ENCODE measurements at regions not wholly inside any gene's neighbourhood (a gene's known extent, or its start where the extent isn't known, plus 50 kb on each side); places are given as distances from the start of the nearest gene placed in this dataset.
"Not testable (repeated sequence)": the region's sequence is repeated elsewhere in the genome, so short reads cannot be mapped to it uniquely, and the experiment has no call there.

DNA sequence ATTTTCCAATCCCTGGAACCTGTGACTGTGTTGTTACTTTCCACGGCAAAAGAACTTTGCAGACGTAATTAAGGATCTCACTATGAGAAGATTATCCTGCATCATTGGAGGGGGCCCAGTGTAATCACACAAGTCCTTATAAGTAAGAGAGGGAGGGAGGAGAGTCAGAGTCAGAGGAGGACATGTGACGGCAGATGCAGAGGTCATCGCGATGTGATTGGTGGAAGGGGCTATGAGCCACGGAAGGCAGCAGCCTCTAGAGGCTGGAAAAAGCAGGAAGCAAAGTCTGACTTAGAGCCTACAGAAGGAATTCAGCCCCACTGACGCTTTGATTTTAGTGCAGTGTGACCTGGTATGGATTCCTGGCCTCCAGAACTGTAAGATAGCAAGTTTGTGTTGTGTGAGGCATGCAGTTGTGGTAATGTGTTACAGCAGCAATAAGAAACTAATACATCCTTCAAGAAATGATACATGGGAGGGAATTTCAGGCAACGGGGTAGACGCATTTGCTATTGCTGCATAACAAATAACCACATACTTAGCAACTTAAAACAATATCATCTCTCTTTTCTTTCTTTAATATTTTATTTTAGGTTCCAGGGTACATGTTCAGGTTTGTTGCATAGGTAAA, 112.7 kb upstream of the SERPINE2 start:
- no peak for DNase-seq (ENCODE audit: low read depth in 2 of 3, low spot score in 1 of 3)

DNA sequence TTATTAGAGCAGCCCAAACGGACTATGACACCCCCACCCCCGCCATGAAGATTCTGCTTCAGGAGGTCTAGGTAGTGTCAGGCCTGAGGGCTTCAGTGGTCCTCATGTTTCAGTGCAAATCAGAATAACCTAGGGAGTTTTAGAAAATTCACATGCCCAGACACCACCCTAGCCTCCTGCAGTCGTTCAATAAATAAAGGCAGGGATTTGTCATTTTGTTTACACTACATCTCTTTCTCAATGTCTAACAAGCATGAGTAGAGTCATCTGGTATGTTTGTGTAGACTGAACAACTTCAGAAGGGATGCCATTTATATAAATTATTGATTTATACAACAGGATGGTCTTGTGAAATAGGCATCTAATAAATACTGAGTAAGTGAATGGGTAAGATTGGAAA, 112.1 kb upstream of the SERPINE2 start:
- no peak for DNase-seq (ENCODE audit: low read depth in 2 of 3, low spot score in 1 of 3)

DNA sequence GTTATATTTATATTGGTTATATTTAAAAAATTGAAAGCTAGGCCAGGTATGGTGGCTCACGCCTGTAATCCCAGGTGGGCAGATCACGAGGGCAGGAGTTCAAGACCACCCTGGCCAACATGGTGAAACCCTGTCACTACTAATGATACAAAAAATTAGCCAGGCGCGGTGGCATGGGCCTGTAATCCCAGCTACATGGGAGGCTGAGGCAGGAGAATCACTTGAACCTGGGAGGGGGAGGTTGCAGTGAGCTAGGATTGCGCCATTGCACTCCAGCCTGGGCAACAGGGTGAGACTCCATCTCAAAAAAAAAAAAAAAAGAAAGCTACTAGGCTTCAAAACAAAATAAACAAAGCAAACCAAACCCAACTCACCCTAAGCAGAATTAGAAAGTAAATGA, 109.0 kb upstream of the SERPINE2 start:
- DNase-seq (ENCODE audit: low read depth in 2 of 3, low spot score in 1 of 3), result not testable (repeated sequence)

DNA sequence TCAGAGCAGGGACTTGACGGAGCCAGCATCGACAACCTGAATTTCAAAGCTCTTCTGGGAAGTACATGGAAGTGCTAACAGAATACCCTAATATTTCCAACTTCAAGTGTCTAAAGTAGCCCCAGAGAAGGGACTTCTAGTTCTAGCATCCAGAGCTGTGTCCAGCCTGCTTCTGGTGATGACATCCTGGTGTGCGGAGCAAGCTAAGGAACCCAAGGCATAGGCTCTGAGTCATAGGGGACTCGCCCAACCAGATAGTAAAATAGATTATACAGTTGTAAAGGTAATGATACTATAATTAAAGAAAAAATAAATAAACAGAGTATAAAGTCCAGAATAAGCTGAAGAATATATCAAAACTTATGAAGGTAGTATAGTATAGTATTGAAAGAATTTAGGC, 108.1 kb upstream of the SERPINE2 start:
- no peak for DNase-seq (ENCODE audit: low read depth in 2 of 3, low spot score in 1 of 3)

DNA sequence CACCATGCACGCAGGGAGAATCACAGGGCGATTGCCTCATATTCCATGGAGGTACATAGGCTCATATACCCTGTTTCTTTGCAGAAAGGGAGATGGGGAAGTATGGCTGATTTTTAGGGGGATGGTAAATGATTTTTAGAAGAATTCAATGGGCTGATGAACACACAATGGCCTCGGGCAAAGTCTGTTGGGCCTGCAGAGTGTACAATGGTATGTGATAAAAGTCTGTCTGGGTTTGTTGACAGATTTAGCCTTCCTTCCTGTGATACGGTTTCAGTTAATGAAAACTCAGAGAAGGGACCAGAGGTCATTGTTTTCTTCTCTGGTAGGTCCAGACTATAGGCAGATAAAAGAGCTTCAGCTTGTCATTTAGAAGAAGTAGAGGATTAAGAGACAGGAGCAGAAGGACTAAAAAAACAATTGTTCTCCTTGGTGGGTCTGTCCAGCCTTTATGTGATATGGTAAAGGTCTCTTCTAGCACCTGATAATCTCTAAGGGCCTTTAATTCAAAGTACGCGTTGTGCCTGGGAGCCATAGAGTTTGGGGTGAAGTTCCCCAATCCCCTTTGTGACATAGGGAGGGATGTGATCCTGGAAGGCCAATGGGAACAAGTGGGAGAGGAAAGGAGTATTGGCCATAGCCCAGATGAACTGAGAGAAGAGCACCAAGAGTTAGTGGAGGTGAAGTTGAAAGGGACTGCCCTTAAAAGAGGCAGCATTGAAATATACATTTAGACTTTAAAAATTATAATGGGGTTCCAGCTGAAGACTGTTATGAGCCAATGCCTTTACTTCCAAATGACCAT, 107.5 kb upstream of the SERPINE2 start:
- DNase-seq (ENCODE audit: low read depth in 2 of 3, low spot score in 1 of 3), result no peak

DNA sequence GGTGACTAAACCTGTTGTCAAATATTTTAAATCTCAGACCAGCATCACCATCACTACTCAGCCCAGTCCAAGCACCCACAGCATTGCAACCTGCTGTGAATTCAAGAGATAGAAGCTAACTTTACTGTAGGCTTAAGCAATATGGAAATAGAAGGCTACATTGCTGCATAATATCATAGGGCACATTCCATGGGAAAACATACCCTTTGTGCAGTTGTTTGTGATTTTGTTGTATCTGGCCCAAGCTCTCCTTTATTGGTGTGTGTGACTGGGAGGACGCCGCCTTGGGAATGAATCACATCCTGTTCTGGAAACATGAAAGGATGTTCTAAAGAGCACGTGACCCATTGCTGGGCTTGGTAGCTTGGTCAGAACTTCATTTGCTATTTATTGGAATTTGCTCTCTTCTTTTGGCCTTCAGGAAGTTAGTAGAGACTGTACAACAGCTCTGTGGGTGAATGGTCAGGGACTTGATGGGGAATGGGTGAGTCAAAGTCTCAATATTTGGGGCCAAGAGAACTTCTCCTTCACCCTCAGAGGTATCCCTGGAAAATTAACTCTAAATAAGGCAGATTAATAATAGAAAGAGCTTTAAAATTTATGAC, 106.8 kb upstream of the SERPINE2 start:
- DNase-seq (ENCODE audit: low read depth in 2 of 3, low spot score in 1 of 3), result no peak

DNA sequence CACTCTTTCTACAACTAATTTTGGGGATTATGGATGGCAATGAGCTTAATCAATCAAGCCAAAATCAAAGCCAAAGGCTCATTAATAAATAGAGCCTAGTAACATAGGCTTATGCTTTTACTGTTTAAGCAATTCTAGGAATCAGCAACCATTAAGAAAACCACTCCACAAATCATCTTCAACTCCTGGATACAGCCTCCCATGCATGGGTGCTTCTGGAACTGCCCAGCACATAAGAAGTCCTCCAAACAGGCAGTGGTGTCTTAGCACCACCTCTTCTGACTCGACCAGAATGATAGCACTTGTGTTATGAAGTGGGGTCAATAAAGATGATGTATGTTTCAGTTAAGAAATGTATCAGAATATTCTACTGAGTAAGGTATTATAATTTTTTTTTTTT, 104.4 kb upstream of the SERPINE2 start:
- DNase-seq (ENCODE audit: low read depth in 2 of 3, low spot score in 1 of 3), result no peak

DNA sequence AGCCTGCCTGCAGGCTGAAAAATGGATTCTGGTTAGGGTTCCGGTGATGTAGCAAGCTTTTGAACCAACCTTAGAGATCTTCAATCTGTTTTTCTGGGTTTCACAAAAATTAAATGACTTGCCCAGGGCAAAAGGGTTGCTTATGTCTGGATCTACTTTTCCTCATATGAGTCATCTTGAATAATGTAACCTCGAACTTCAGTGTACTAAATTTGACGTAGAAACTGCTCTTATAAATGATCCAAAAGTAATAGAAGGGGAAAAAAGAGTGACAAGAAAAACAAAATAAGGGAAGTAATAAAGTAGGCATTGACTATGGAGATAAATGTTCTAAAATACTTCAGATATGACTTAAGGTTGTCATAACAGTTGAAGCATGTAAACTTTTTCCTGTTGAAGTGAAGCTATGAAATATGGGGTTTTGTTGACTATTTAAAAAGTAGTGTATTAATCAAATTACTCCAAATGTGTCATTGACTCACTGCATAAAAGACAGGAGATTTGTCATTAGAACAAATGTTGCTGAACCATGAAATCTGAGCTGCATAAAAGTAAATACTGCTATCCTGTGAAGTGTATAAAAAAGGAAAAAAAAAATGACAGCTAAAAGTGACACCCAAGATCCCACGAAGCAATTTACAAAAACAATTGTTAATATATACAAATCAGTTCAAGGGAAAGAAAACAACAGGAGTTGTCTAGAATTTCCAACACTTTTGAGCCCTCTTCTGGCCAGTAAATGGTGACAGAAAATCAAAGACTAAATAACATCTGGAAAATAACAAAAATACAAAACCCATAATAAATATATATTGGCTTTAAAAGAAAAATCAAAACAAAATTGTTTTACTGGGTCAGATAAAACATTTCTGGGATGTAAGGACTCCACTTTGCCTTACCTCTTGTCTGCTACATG, 103.6 kb upstream of the SERPINE2 start:
- no peak for DNase-seq (ENCODE audit: low read depth in 2 of 3, low spot score in 1 of 3)

DNA sequence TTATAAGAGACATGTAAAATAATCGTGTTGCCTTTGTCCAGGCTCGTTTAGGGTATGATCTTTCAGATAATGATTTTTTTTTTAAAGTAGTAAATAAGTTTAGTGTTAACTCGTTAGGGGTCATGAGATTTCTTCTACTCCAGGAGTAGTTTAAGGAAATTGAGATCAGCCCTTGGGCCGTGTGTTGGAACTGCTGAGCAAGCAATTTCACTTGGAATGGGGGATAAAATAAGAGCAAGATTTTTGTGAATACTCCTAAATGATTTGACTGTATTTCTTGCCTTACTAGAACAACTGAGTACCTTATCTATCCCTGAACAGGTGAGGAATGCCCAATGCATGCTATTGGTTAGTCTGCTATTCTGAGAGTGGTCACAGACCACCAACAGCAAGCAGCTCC, 102.2 kb upstream of the SERPINE2 start:
- no peak for DNase-seq (ENCODE audit: low read depth in 2 of 3, low spot score in 1 of 3)

DNA sequence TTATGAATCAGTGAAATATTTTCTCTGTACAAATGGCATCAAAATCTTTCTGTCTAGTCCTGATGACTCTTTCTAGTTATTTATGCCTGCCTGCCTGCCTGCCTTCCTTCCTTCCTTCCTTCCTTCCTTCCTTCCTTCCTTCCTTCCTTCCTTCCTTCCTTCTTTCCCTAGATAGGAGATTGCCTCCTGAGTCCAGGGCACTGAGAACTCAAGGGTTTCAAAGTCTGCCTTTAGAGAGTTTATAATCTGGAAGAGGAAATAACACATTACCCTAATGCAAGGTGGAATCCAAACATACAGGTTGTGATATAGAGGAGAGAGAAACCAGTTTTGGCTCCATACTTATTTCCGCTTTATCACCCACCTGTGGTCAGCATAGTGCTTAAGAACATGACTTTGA, 98.1 kb upstream of the SERPINE2 start:
- DNase-seq (ENCODE audit: low read depth in 2 of 3, low spot score in 1 of 3), result no peak

DNA sequence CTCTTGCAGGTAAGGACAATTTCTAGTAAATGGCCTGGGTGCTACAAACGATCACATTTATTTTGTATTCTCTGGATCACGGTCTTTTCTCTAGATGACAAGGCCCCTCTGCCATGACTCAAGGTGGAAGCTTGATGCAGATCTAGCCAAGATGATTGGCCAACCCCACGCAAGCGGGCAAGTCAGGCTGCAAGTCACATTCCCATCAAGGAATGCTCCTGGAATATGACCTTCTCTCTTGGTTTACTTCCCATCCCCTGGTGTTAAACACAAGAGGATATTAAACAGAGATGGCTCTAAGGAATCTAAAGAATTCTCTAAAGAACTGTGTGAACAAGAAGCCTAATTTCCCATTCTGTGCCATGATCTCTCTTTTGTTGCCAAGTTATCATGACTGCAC, 97.3 kb upstream of the SERPINE2 start:
- no peak for DNase-seq (ENCODE audit: low read depth in 2 of 3, low spot score in 1 of 3)

DNA sequence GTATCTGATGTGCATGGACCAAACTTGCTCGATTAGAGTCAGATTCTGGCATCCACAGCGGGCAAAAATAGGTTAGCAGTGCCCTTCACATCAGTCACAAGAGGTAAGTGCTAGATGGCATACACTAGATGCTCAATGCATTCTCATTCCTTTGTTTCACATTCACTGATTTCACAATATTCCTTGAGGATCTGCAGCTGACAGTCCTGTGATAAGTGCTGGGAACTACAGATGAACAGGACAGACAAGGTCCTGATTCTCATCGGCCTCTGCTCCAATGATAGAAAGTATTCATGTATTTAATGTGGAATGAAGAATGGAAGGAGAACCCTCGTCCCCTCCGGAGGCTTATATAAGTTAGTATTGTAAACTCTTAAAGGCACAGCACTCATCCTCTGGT, 96.8 kb upstream of the SERPINE2 start:
- DNase-seq (ENCODE audit: low read depth in 2 of 3, low spot score in 1 of 3), result no peak

DNA sequence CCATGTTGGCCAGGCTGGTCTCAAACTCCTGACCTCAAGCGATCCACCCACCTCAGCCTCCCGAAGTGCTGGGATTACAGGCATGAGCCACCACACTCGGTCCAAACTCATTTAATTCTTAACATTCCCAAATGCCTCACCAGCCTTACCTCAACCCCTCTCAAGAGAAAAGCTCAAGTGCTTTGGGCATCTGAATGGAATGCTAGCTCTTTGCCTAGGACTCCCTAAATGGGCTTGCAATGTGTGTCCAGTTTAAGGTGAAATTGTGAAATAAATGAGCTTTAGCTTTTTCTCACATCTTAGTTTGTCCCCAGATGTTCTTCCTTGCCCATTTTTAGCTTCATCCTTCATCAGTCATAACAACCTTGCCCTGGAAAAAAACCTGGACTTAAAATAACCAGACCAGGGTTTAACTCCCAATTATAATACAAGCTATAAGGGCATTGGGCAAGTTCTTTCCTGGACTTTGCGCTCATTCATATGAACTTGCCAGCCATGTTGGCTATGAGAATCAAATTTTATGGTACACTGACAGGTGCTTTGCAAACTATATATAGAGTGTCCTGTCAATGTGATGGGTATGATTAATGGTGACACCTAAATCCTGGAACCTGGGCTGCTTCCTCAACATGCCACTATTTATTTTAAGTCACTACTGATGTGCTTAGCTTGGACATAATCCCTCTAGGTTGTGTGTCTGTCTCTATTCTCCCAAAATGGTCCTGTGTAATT, 95.1 kb upstream of the SERPINE2 start:
- DNase-seq (ENCODE audit: low read depth in 2 of 3, low spot score in 1 of 3), result no peak

DNA sequence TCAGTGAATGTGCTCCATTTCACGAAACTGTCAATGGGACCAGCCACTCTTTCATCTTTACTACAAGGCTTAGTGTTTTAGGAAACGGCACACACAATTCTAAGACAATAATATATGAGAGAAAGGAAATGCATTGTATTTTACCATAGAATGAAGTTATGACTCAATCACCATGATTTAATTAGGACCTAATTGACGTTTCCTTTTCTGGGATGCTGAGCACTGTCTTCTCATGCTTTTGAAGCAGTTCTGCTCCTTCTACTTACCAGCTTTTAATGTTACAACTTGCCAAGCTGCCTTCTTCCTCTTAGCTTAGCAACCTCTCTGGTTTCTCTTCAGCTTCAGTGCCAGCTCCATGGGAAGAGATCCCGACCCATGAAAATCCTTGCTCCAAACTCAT, 94.3 kb upstream of the SERPINE2 start:
- DNase-seq (ENCODE audit: low read depth in 2 of 3, low spot score in 1 of 3), result no peak

DNA sequence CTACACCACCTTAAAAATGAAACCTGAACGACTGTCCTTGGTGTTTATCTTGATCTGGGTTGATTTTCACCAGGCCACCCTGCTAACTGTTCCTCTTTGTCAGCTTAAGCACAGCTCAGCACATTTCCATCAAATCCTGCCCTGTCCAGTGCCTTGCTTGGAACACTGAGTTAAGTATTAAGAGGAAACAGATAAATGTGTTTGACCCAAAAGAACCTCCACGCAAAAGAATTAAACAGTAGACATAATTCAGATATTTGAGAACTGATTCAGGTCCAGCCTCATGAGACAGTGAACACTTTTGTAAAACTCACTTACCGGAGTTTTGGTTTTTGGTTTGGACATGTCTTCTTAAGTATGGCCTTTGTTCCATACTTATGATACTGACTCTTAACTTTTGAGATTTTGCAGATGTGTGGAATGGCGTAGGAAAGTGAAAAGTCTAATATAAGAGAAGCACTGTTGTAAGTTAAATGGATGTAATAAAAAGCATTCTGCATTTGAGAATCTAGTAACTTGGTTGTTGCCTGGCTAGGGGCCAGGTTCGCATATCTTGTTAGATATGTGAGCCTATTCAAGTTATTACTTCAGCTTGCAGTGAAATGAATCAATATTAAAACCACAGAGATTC, 88.9 kb upstream of the SERPINE2 start:
- no peak for DNase-seq (ENCODE audit: low read depth in 2 of 3, low spot score in 1 of 3)

DNA sequence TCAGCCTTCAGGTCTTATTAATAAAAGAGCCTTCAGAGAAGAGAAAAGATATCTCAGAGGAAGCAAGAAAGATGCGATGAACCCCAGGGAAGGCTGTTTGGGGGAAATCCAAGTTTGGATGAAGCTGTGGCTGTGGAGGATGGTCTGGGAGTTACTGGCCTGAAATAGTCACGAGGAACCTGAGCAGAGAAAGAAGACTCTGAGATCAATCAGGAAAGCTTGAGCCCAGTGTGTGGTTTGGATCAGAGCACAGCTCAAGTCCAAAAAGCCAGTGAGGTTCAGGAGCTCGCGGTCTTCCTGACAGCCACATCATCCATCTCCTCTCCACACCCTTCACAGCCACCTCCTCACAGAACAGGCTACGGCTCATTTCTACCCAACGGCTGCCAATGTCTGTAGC, 87.4 kb upstream of the SERPINE2 start:
- no peak for DNase-seq (ENCODE audit: low read depth in 2 of 3, low spot score in 1 of 3)

DNA sequence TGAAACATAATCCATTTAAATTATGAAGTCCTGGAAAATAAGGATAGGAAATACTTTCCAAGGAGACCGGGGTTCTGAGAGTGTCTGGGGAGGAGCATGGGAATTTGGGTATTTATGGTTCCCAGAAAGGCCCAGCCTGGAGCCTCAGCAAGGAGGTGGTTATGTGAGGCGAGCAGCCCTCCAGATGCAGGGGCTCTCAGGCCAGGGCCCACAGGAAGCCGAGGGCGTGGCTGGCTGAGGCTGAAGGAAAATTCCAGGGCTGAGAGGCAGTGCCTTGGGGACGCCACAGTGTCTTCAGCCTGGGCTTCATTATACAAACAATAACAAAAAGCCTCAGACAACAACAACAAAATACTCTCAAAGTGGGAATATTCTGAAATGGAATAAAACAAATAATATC, 86.9 kb upstream of the SERPINE2 start:
- DNase-seq (ENCODE audit: low read depth in 2 of 3, low spot score in 1 of 3), result no peak

DNA sequence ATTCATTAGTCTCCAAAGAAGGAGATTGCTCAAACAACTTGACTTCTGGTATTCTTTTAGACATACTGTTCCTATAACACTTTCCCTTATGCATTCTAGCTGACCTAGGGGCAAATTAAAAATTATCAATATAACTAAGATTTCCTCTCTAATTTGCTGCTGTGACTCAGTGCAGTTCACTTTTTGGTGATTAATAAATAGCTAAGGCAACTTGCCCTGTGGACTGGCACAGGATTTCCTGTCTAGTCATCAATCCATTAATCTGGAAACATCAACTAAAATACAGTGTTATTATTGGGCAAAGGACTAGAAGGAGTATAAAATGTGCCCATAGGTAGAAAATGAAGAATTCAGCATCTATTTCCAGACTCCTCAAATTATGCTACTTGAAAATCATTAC, 83.5 kb upstream of the SERPINE2 start:
- DNase-seq (ENCODE audit: low read depth in 2 of 3, low spot score in 1 of 3), result no peak

DNA sequence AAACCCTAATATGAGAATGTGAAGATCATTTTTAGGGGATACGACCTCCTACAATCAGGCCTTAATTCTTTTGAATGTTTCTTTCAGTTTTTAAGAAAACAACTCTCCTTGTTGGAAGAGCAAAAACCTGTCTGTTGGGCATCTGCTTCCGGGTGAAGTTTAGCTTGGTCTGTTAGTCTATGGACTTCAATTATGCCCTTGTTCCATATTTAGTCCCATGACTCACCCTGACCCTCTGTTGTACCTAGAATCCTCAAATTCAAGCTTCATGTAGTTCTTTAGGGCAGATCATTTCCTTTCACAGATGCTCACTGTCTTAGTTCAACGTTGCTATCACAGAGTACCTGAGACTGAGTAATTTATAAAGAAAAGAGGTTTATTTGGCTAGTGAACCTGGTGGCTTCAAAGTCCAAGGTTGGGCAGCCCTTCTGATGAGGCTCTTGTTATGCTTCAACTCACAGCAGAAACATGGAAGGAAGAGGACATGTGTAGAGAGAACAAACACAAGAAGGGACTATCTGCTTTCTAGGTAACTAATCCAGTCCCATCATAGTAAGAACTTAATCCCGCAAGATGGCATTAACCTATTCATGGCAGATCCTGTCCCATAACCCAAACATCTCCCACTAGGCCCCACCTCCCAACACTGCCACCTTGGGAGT, 82.5 kb upstream of the SERPINE2 start:
- DNase-seq (ENCODE audit: low read depth in 2 of 3, low spot score in 1 of 3), result no peak

DNA sequence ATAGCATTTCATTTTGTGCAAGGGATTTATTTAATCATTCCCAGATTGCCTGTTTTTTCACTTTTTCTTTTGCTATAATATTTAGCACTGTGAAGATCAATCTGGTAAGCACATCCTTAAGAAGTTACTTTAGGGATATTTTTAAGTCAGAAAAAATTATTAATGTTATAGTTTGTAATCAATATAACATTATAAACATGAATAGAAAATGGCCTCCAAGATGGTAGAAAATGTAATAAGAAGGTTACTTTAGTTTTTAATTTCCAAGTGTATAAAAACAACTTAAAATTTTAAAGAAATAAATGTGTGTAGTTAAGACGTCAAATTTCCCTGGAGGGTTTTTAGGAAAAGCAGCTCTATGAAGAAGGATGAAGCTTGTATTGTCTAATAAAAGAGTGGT, 81.9 kb upstream of the SERPINE2 start:
- DNase-seq (ENCODE audit: low read depth in 2 of 3, low spot score in 1 of 3), result no peak

All from stimulated activated CD4-positive, alpha-beta T cell treated with anti-CD3 and anti-CD28 coated beads, Interleukin-12 subunit alpha, Interleukin-12 subunit beta, amount 100 ng/mL, for 48 hours (primary cell).